HCT116 (cell line): ENCODE measurements at regions not wholly inside any gene's neighbourhood (a gene's known extent, or its start where the extent isn't known, plus 50 kb on each side); places are given as distances from the start of the nearest gene placed in this dataset.

ENCODE experiments used
- ATAC-seq: fragments of 200-7000 bp; cut with Tn5 transposase; 2 replicates; pipeline ENCODE4 v1.9.1; 2020; ENCODE audit warnings: mild to moderate bottlenecking, moderate library complexity
- BruUV-seq: library from RNA; stranded (reverse); fragments of 400-500 nt; replicated peaks from 2 replicates; lab custom pipeline; 2021; lab: Mats Ljungman, UMichigan
- CTCF ChIA-PET: fragments of 300-600 bp; sonication (Branson Sonifier 250); formaldehyde crosslinking; loops from one replicate; lab custom pipeline; 2021; ENCODE audit warnings: antibody characterized with exemption; lab: Charles Lee
- POLR2A ChIA-PET: fragments of 300-600, 350-600 bp; sonication (Branson Sonifier 250); formaldehyde crosslinking; loops from one replicate; lab custom pipeline; 2021; ENCODE audit warnings: antibody characterized with exemption; lab: Charles Lee
- RAD21 ChIA-PET, 2 experiments: fragments of 300-600 bp; sonication (Branson Sonifier 250); formaldehyde crosslinking; loops; one replicate each; lab custom pipeline; 2023; ENCODE audit warnings: low total read pairs in 2 of 2; ENCODE audit not compliant: uncharacterized antibody in 2 of 2, unreplicated experiment in 2 of 2, low non-redundant PET in 1 of 2; lab: Charles Lee
- DNase-seq: peaks from one replicate; pipeline ENCODE4 v3.0.0-alpha.2; 2010; ENCODE audit warnings: low read depth, low spot score
- H2AFZ ChIP-seq: fragments of 200-600 bp; shearing (Covaris generic), sonication (generic); 2 replicates; pipeline ENCODE4 v1.6.1; 2017; ENCODE audit warnings: low read depth, mixed run types, mixed read lengths, antibody characterized with exemption, low read length; ENCODE audit not compliant: poor library complexity, severe bottlenecking
- H3K27ac ChIP-seq: 2 replicates; pipeline ENCODE4 v1.5.1; 2012; ENCODE audit warnings: low read depth, low read length
- H3K27me3 ChIP-seq: fragments of 200-600 bp; sonication (generic); 2 replicates; pipeline ENCODE4 v1.6.1; 2016; ENCODE audit warnings: mixed run types, low read length, mixed read lengths; ENCODE audit not compliant: insufficient read depth
- H3K36me3 ChIP-seq, 2 experiments: fragments of 200-500 bp in 1 of 2; fragments of 200-600 bp in 1 of 2; sonication (Bioruptor generic) in 1 of 2; sonication (generic) in 1 of 2; 2 replicates each; pipeline versions ENCODE4 v1.5.1 to v1.6.1; 2014 to 2016; ENCODE audit warnings: low read length in 2 of 2, inconsistent platforms in 1 of 2, mixed read lengths in 1 of 2, mixed run types in 1 of 2; ENCODE audit not compliant: insufficient read depth in 2 of 2, control insufficient read depth in 1 of 2
- H3K4me1 ChIP-seq, 2 experiments: fragments of 200-600 bp in 1 of 2; sonication (generic) in 1 of 2; 2 replicates each; pipeline versions ENCODE4 v1.5.1 to v1.6.1; 2012 to 2017; ENCODE audit warnings: low read length in 2 of 2, inconsistent platforms in 1 of 2, mild to moderate bottlenecking in 1 of 2, mixed read lengths in 1 of 2, mixed run types in 1 of 2, moderate library complexity in 1 of 2; ENCODE audit not compliant: insufficient read depth in 2 of 2, control insufficient read depth in 1 of 2
- H3K4me2 ChIP-seq: fragments of 200-600 bp; sonication (generic); 2 replicates; pipeline ENCODE4 v1.6.1; 2017; ENCODE audit warnings: mixed run types, low read length, mixed read lengths
- H3K4me3 ChIP-seq, 2 experiments: fragments of 200-600 bp in 1 of 2; sonication (generic) in 1 of 2; replicated peaks in 1 of 2; 2 replicates each; pipeline ENCODE4 v1.5.1; 2011 to 2016; ENCODE audit warnings: low read length in 2 of 2, control low read depth in 1 of 2, low read depth in 1 of 2, mild to moderate bottlenecking in 1 of 2, mixed read lengths in 1 of 2, mixed run types in 1 of 2
- H3K79me2 ChIP-seq: fragments of 200-600 bp; sonication (generic); 2 replicates; pipeline ENCODE4 v1.6.1; 2017; ENCODE audit warnings: mild to moderate bottlenecking, mixed run types, low read length, moderate library complexity, mixed read lengths; ENCODE audit not compliant: insufficient read depth
- H3K9ac ChIP-seq: fragments of 200-600 bp; sonication (generic); 2 replicates; pipeline ENCODE4 v1.6.1; 2016; ENCODE audit warnings: low read length, mixed read lengths
- H3K9me2 ChIP-seq: fragments of 200-600 bp; sonication (generic), shearing (Covaris generic); 2 replicates; pipeline ENCODE4 v1.6.1; 2017; ENCODE audit warnings: mixed run types, mild to moderate bottlenecking, moderate library complexity; ENCODE audit not compliant: insufficient read depth
- H3K9me3 ChIP-seq, 2 experiments: fragments of 200-500 bp in 1 of 2; fragments of 200-600 bp in 1 of 2; sonication (Bioruptor generic) in 1 of 2; sonication (generic) in 1 of 2; 2 replicates each; pipeline ENCODE4 v1.6.1; 2014 to 2017; ENCODE audit warnings: low read length in 2 of 2, mixed read lengths in 2 of 2, inconsistent platforms in 1 of 2, low read depth in 1 of 2, mild to moderate bottlenecking in 1 of 2, mixed run types in 1 of 2, moderate library complexity in 1 of 2; ENCODE audit not compliant: control insufficient read depth in 1 of 2, insufficient read depth in 1 of 2
- H4K20me1 ChIP-seq: fragments of 200-600 bp; sonication (generic), shearing (Covaris generic); 2 replicates; pipeline ENCODE4 v1.6.1; 2017; ENCODE audit warnings: mixed run types, mild to moderate bottlenecking, moderate library complexity; ENCODE audit not compliant: insufficient read depth
- CEBPB ChIP-seq: IDR thresholded peaks from 2 replicates; pipeline ENCODE4 v1.6.1; 2012; ENCODE audit warnings: low read depth
- ELF1 ChIP-seq: IDR thresholded peaks from 2 replicates; pipeline ENCODE4 v1.6.1; 2012; ENCODE audit warnings: low read depth, borderline replicate concordance
- EZH2 ChIP-seq: fragments of 200-600 bp; sonication (generic); IDR thresholded peaks from 2 replicates; pipeline ENCODE4 v1.6.1; 2017; ENCODE audit warnings: antibody characterized with exemption, mixed run types
- JUND ChIP-seq: IDR thresholded peaks from 2 replicates; pipeline ENCODE4 v1.6.1; 2012
- POLR2A ChIP-seq: IDR thresholded peaks from 2 replicates; pipeline ENCODE4 v1.7.0; 2011; ENCODE audit warnings: borderline replicate concordance; ENCODE audit not compliant: insufficient read depth, insufficient read length; ENCODE audit errors: extremely low read depth
- POLR2AphosphoS5 ChIP-seq: IDR thresholded peaks from 2 replicates; pipeline ENCODE4 v1.6.1; 2011; ENCODE audit warnings: mild to moderate bottlenecking, low read depth, low read length, moderate library complexity
- RAD21 ChIP-seq: IDR thresholded peaks from 2 replicates; pipeline ENCODE4 v1.6.1; 2012; ENCODE audit warnings: low read depth, mild to moderate bottlenecking
- SIN3A ChIP-seq: IDR thresholded peaks from 2 replicates; pipeline ENCODE4 v1.6.1; 2012; ENCODE audit warnings: low read depth
- intact Hi-C: fragments of 100-400 bp; cut with micrococcal nuclease; formaldehyde crosslinking; loops from 2 replicates; pipeline ENCODE4 v1.10.0; 2022
- TF ChIP-seq, protein P1 (sequence below): IDR thresholded peaks from 2 replicates; pipeline ENCODE4 v1.6.1; 2012; ENCODE audit warnings: low read depth
- TF ChIP-seq, protein P2 (sequence below): IDR thresholded peaks from 2 replicates; pipeline ENCODE4 v1.6.1; 2012
- TF ChIP-seq, protein P3 (sequence below), 3 experiments: fragments of 200-600 bp in 1 of 3; sonication (generic) in 1 of 3; IDR thresholded peaks in 2 of 3; conservative IDR thresholded peaks in 1 of 3; 2 replicates each; pipeline ENCODE4 v1.5.1; 2012 to 2017; ENCODE audit warnings: low read depth in 2 of 3, low read length in 2 of 3, antibody characterized with exemption in 1 of 3, borderline replicate concordance in 1 of 3, control low read depth in 1 of 3, mild to moderate bottlenecking in 1 of 3, mixed read lengths in 1 of 3, mixed run types in 1 of 3, moderate library complexity in 1 of 3; ENCODE audit not compliant: insufficient read depth in 1 of 3

DNA sequence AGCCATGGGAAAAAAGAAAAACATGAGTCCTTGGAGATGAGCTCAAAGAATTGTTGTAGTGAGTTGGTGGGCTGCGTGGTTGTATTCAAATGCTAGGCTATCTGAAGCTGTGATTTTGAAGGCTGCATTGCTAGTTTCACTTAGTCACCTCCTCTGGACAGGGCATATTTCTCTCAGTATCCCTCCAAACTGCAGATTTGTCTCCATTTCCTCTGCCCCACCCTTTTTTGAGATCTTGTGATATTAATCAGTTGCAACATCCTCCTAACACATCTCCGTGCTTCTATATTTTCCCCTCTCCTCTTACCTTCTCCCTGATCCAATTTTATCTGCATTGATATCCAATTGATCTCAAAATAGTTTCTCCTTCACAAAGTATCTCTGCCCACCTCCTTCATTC lies 1048.0 kb upstream of the WWC1 start (continued):
- TF ChIP-seq, protein P1, sequence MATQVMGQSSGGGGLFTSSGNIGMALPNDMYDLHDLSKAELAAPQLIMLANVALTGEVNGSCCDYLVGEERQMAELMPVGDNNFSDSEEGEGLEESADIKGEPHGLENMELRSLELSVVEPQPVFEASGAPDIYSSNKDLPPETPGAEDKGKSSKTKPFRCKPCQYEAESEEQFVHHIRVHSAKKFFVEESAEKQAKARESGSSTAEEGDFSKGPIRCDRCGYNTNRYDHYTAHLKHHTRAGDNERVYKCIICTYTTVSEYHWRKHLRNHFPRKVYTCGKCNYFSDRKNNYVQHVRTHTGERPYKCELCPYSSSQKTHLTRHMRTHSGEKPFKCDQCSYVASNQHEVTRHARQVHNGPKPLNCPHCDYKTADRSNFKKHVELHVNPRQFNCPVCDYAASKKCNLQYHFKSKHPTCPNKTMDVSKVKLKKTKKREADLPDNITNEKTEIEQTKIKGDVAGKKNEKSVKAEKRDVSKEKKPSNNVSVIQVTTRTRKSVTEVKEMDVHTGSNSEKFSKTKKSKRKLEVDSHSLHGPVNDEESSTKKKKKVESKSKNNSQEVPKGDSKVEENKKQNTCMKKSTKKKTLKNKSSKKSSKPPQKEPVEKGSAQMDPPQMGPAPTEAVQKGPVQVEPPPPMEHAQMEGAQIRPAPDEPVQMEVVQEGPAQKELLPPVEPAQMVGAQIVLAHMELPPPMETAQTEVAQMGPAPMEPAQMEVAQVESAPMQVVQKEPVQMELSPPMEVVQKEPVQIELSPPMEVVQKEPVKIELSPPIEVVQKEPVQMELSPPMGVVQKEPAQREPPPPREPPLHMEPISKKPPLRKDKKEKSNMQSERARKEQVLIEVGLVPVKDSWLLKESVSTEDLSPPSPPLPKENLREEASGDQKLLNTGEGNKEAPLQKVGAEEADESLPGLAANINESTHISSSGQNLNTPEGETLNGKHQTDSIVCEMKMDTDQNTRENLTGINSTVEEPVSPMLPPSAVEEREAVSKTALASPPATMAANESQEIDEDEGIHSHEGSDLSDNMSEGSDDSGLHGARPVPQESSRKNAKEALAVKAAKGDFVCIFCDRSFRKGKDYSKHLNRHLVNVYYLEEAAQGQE, result no peak
- no peak for TF ChIP-seq RAD21
- no peak for TF ChIP-seq ELF1
- TF ChIP-seq, all 23 proteins: peak for 0

DNA sequence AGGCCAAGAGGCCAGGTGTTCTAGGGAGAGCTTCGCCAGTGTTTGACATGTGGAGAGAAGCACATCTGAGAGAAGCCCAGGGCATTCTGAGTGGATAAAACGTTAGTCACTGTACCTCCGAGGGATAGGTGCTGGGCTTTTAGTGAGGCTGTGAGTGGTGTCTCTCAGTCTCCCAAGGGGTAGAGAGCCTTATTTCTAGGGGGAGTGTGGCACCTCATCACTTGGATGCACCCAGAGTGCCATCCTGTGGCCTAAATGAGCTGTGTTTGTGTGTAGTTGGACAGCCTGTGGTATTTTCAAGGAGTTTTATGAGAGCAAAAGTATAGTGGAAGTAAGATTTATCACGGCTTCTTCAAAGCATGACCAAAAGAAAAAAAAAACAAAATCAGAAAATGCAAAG lies 1046.9 kb upstream of the WWC1 start:
- RAD21 ChIA-PET, result no interaction called here
- no peak for ATAC-seq

More for the DNA sequence above, 1046.9 kb upstream of the WWC1 start:
- ChIA-PET CTCF (no interaction called here), POLR2A (no interaction called here)
- H3K27ac ChIP-seq, result no peak overlapping the region
- H2AFZ ChIP-seq, result no peak overlapping the region
- H4K20me1 ChIP-seq, result no peaks in the 10 kb centered on the region
- H3K27me3 ChIP-seq, result no peaks in the 10 kb centered on the region
- peaks cover 0 to 10% of the 10 kb centered on the region in 2 experiments; a peak in 2 of 4 replicates for H3K9me3 ChIP-seq
- no peak overlapping the region for H3K4me2 ChIP-seq
- no peaks in the 10 kb centered on the region for H3K36me3 ChIP-seq
- TF ChIP-seq RAD21 (no peak), JUND (no peak), POLR2AphosphoS5 (no peak), CEBPB (no peak), SIN3A (no peak), POLR2A (no peak), EZH2 (no peak), ELF1 (no peak)
- TF ChIP-seq, protein P2, sequence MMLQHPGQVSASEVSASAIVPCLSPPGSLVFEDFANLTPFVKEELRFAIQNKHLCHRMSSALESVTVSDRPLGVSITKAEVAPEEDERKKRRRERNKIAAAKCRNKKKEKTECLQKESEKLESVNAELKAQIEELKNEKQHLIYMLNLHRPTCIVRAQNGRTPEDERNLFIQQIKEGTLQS, result no peak
- TF ChIP-seq, protein P3, sequence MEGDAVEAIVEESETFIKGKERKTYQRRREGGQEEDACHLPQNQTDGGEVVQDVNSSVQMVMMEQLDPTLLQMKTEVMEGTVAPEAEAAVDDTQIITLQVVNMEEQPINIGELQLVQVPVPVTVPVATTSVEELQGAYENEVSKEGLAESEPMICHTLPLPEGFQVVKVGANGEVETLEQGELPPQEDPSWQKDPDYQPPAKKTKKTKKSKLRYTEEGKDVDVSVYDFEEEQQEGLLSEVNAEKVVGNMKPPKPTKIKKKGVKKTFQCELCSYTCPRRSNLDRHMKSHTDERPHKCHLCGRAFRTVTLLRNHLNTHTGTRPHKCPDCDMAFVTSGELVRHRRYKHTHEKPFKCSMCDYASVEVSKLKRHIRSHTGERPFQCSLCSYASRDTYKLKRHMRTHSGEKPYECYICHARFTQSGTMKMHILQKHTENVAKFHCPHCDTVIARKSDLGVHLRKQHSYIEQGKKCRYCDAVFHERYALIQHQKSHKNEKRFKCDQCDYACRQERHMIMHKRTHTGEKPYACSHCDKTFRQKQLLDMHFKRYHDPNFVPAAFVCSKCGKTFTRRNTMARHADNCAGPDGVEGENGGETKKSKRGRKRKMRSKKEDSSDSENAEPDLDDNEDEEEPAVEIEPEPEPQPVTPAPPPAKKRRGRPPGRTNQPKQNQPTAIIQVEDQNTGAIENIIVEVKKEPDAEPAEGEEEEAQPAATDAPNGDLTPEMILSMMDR (IDR thresholded peaks at IDR 0.05 in 2 of 3, conservative IDR thresholded peaks at IDR 0.05 in 1 of 3; ENCODE audit: borderline replicate concordance in 1 of 3, insufficient read depth in 1 of 3, low read depth in 2 of 3, low read length in 2 of 3), result no peak
- TF ChIP-seq, all 23 proteins: peak for 0
- no peak for DNase-seq
- no peaks in the 10 kb centered on the region for H3K79me2 ChIP-seq
- intact Hi-C loops, result no loop called here
- H3K4me3 ChIP-seq, result no peak overlapping the region
- no peaks in the 10 kb centered on the region for H3K4me1 ChIP-seq
- H3K9me2 ChIP-seq, result no peaks in the 10 kb centered on the region
- no TSS peak for BruUV-seq
- H3K9ac ChIP-seq, result no peak overlapping the region
